GM18861 (cell line): ENCODE measurements at regions not wholly inside any gene's neighbourhood (a gene's known extent, or its start where the extent isn't known, plus 50 kb on each side); places are given as distances from the start of the nearest gene placed in this dataset.
"Not testable (repeated sequence)": the region's sequence is repeated elsewhere in the genome, so short reads cannot be mapped to it uniquely, and the experiment has no call there.

Experiments used
- ATAC-seq: cut with Tn5 transposase; IDR thresholded peaks from one replicate; pipeline ENCODE4 v1.9.1; 2021; ENCODE audit not compliant: unreplicated experiment

DNA sequence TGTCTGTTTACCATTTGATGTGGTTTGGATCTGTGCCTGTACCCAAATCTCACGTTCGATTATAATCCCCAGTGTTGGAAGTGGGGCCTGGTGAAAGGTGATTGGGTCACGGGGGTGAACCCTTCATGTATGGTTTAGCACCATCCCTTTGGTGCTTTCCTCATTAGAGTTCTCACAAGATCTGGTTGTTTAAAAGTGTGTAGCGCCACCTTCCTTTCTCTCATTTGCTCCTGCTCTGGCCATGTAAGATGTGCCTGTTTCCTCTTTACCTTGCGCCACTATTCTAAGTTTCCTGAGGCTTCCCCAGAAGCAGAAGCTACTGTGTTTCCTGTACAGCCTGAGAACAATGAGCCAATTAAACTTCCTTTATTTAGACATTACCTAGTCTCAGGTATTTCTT lies 610.7 kb upstream of the ADGRL3 start:
- ATAC-seq: no peak

DNA sequence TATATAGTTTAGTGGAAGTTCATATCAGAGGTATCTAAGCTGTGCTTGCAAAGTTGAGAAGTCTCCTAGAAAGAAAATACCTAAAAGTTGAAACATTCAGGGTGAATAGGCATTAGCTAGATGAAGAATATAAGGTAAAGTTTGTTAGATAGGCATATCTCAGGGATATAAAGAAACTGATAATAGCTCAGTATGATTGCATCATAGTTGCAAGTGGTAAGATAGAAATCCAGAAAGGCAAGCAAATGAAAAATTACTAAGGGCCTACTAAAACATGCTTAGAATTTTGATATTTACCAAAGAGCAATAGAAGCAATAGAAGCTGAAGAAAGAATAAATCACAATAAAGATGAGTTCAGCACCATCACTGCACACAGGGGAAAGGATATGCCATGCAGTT lies 610.0 kb upstream of the ADGRL3 start:
- no peak for ATAC-seq

DNA sequence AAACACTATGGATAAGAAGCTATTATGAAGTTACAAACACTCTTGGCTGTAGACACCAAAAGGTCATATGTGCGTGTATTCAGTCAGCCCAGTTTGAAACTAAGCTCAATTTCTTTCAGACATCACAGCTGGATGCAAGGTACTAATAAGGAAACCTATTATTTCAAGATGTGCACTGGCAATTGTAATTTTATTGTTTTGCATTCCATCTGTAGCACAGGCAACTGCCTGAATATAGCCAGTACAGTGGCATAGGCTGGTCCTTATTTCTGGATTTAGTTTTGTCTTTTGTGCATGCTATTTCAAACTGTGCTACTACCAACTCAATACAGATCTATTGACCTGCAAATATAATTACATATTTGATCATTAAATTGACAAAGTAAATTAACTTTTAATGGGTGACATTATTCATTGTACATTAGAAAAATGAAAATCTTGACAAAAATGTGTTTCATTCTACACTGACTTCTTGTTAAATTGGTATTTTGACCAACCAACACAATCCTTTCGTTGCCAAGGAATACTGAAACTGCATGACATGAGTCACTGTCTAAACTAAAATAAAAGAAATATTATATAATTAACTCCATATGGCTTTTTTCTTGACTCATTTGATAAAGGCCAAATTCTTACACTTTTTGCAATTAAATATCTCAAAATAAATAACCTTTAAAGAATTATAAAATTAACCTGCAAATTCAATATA lies 594.3 kb upstream of the ADGRL3 start:
- no peak for ATAC-seq

DNA sequence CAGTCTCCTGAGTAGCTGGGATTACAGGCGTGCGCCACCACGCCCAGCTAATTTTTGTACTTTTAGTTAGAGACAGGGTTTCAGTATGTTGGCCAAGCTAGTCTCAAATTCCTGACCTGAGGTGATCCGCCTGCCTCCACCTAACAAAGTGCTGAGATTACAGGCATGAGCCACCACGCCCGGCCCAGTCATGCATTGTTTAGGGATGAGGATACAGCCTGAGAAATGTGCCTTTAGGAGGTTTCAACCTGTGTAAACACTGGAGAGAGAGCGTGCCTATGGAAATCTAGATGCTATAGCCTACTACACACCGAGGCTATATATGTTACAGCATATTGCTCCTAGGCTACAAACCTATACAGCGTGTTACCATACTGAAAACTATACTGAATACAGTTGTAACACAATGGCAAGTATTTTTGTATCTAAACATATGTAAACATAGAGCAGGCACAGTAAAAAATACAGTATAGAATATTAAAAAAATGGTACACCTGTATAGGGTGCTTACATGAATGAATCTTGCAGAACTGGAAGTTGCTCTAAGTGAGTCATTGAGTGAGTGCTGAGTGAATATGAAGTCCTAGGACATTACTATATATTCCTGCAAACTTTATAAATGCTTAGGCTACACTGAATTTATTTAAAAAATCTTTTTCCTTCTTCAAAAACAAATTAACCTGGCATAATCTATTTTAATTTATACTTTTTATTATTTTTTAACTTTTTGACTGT lies 588.2 kb upstream of the ADGRL3 start:
- no peak for ATAC-seq

DNA sequence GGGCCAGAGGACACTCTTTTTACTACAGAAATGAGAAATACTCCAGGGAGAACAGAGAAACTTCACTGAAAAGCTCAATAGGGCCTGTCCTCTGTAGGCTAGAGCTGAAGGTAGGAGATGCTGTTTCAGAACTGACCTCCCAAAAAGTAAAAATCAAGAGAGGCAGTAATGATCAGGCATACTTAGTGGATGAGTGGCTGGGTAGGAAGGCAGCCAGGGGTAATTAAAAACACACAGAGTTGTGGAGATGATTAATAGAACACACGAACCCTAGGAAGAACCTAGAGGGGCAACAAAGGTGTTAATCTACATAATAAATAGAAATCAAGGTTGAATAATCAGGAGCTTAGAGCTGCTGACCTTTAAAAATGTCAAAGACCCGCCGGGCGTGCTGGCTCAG lies 582.4 kb upstream of the ADGRL3 start:
- no peak for ATAC-seq

DNA sequence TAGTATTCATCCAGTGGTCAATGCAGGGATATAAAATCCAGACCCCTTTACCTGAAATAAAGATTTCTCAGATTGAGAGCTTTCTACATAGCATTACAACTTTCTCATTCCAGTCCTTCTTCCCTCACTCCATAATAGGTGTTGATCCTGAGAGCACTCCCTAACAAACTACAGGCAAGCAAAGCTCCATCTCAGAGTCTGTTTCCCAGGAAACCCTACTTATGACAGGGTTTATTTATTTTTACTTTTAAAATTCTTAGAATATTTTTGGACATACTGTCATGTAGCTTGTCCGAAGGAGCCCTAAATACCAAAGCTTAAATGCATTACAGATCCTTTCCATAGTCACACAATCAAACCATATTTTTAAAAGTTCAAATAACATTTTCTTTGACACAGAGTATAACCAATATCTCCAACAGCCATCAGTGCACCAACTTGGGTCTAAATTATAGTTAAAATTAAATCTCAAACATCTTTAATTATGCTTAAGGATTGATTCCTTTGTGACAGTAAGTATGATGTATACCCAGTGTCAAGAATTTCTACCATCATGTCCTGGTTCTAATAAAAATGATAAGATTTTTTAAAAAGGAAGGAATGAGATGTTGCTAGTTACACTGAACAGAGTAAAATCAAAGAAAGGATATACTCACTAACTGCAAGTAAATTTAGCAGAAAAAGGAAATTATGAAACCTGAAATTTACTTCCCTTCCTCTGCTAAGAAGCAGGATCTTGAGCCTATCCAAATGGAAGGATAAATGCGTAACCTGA lies 580.4 kb upstream of the ADGRL3 start:
- no peak for ATAC-seq

DNA sequence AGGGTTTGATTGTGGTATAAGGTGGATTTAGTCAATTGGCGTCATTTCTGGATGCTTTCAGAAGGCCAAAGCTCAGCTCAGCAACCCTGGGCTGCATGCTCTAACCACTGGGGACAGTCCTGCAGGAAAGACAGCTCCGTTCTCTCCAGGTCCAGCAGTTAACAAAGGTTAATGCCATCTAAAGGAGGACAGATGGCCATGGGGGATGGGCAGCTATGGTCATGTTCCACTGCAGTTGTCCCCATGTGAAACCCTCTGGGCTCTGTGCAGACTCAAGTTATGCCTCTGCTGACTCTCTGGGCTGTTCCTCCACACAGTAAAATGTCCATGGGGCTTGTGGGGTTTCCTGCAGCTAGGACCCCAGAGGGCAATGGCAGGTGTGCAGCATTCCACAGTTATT lies 562.1 kb upstream of the ADGRL3 start:
- ATAC-seq: no peak

DNA sequence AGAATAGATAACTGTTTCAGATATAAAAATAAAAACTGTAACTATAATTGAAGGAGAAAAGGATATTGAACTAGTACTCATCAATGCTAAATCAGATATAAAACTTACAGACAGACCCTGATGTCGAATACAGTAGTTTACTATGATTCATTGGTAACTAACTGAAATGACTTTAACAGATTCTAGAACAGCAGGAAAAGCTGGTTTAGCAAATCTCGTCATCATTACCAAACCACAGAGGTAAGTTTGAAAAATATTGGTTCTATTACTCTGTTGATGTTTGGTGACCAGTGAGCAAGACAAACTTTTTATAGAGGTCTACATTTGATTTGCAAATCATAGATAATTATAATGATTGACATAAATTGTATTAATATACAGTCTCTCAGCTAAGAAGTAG lies 551.4 kb upstream of the ADGRL3 start:
- no peak for ATAC-seq

DNA sequence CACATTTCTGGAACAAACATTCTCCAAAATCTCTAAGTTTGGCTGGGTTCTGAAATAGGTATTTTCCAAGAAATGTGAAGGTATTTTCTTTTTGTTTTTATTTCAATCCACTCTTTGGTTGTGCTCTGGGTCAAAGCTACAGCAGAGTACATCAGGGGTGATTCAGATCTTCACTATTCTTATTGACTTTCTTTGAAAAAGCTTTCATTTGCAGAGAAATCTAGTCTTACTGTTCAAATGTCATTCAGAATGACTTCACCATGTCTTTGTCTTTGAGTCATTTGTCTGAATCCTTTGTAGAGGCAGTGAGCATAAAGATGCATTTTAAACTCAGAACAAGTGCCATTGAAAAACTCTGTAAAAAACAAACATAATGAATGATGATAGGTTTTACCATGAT lies 547.2 kb upstream of the ADGRL3 start:
- ATAC-seq: no peak

DNA sequence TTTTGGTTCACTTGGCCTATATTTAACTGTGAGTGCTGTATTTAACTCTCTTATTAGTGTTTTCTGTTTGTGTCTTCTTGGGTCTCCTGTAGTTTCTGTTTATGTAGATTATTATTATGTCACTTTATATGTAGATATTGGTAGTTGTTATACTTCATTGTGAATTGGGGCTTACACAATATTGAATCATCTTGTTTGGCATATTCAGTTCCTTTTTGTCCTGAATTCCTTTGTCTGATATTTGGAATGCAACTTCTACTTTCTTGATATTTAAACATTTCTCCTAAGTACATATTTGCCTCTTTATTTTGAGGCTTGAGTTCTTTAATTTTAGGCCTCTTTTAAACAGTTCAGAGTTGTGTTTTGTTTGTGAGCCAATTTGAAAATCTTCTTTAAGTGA lies 544.8 kb upstream of the ADGRL3 start:
- no peak for ATAC-seq

DNA sequence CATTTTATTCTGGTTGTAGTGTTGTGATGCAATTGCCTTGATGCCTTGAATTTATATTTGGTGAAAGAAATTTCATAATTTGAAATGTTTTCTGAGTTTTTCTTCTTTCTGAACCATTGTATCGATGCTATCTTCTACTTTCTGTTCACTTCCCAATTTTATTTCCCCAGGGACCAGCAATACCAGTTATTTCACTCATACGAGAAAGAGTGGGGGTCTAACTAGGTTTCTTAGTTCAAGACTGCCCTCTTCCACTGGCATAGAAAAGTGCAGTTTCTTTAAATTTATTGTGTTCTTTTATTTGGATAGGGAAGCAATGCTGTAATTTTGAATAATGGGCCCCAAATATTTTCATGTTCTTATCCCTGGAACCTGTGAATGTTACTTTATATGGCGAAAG lies 544.0 kb upstream of the ADGRL3 start:
- no peak for ATAC-seq

DNA sequence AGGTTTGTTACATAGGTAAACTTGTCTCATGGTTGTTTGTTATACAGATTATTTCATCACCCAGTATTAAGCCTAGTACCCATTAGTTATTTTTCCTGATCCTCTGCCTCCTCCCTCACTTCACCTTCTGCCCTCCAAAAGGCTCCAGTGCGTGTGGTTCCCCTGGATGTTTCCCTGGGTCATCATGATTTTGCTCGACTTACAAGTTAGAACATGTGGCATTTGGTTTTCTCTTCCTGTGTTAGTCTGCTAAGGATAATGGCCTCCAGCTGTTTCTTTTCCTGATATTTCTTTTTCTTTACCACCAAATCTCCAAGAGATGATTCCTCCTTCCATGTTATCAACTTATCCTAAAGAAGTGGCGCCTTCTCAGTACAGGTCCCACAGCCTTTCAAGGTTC lies 543.1 kb upstream of the ADGRL3 start:
- no peak for ATAC-seq

DNA sequence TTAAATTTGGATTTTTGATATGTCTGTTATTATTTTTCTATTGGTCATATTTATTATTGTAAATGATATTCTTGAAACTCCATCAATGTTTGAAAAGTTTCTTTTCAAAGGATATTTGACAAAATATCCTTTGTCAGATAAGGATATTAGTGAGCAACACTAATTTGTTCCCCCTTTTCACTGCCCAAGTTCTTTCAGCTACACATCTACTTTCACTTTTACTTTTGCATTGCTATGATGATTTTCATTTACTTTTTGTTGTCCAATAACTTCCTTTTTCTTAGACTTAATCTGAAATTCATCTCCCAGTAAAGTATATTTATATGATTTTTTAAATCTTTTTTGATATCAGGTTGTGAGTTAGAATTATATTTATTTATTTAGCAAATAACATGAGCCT lies 542.3 kb upstream of the ADGRL3 start:
- no peak for ATAC-seq

DNA sequence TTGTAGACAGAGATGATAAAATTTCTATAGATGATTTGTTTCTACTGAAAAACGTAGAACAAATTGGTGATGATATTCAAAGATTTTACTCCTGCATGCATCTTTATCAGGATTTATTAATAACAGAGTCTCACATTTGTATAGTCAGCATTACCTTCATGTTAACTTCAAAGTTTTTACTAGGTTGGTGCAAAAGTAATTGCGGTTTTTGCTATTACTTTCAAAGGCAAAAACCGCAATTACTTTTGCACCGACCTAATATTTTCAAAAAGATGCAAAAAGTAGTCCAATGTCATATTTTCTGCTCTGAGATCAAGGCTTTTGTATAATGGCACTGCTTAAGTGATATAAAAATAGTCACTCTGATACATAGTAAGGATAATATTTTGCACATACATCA lies 536.4 kb upstream of the ADGRL3 start:
- ATAC-seq: no peak

DNA sequence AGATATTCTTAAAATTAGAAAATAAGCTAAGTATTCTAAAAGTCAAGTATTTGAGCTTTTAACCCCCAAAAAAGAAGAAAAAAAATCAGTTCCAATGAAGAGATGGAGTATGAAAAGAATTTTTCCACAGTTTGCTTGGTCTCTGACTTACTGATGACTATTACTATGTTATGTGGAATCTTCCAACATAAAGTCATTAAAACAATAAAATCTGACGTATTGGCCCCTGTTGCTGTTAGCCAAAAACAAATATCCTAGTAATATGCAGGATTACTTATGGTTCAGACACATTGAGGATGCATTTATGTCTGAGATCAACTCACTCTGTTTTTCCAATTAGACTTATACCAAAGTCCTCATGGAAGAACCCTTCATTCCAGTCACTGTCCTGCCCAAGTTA lies 517.2 kb upstream of the ADGRL3 start:
- no peak for ATAC-seq

DNA sequence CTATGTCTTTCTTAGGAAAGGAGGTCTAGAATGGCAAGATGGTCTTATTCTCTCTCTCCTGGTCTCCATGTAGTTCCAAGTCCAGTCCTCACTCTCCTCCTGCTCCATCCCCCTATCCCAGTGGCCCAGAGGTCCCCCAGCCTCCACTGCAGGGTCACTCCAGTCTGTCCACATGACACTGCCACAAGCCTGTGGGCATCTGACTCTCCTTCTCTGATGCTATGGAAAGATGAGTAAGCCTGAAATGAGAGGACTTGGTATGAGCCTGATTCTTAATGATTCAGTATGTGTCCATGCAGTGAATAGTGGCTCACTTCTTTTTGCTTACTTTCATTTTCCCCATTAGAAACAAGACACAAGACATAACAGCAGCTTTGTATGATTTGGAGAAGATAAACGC lies 516.8 kb upstream of the ADGRL3 start:
- no peak for ATAC-seq

DNA sequence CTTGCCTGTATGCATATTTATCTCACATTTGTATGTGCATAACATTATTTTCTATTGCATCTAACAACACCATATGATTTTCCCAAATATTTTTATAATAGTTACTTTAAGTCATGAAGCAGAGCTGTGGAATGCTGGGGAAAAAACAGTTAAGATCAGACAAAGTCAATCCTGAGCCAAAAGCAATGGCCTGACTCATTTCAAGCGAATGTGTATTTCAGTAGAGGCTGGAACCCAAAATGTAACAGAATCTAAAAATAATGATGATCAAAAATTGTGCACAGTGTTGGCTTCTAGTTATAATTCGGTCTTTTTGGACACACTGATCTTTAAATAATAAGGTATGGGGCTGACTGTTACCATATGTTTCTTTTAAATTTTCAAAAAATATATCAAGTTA lies 516.2 kb upstream of the ADGRL3 start:
- no peak for ATAC-seq

DNA sequence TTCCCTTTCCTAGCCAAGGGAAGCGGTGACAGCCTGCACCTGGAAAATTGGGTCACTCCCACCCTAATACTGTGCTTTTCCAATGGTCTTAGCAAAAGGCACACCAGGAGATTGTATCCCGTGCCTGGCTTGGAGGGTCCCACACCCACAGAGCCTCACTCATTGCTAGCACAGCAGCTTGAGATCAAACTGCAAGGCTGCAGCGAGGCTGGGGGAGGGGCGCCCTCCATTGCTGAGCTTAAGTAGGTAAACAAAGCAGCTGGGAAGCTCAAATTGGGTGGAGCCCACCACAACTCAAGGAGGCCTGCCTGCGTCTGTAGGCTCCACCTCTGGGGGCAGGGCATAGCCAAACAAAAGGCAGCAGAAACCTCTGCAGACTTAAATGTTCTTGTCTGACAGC lies 504.1 kb upstream of the ADGRL3 start:
- not testable (repeated sequence) for ATAC-seq

DNA sequence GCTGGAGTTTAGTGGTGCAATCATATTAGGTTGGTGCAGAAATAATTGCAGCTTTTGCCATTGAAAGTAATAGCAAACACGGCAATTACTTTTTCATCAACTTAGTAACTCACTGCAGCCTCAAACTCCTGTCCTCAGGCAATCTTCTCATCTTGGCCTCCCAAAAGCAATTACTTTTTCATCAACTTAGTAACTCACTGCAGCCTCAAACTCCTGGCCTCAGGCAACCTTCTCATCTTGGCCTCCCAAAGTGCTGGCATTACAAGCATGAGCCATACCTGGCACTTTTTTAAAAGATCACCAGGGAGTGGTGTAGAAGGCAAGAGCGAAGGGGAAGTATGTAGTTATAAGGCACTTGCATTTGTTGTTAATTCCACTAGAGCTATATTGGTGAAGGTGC lies 491.1 kb upstream of the ADGRL3 start:
- ATAC-seq: no peak

DNA sequence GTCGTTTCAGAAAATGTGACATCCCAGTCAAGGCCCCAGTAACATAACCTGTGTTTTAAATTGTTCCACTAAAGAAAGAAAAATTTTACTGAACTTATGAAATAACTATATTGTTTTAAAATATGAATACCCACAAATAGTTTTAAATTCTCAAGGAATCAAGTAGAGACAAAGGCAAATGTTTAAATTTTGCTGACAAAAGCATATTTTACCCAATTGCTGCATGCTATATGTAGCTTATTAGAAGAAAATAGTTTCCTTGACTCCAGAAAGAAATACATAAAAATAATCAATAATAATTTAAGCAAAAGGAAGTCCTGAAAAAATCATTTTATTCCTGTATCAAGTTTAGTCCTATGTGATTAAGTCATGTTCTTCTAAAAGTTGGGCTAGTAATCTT lies 481.3 kb upstream of the ADGRL3 start:
- ATAC-seq: no peak

DNA sequence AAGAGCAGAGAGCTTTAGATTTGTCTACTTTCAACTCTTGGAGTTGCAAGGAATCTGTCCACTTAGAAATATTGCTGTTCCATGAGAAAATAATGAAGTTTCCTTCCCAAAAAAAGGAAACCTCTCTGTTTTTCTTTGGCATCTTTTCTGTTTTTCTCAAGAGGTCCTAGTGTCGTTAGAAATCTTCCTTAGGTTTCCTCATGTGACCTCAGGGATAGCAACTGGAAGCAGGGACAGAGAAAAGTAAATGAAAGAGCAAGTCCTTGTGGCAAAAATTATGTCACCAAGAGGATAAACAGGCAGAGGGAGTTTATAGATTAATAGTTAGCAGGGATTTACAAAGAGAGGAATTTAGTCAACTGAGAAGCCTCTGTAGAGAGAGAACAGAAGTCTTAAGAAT lies 478.4 kb upstream of the ADGRL3 start:
- ATAC-seq: no peak

DNA sequence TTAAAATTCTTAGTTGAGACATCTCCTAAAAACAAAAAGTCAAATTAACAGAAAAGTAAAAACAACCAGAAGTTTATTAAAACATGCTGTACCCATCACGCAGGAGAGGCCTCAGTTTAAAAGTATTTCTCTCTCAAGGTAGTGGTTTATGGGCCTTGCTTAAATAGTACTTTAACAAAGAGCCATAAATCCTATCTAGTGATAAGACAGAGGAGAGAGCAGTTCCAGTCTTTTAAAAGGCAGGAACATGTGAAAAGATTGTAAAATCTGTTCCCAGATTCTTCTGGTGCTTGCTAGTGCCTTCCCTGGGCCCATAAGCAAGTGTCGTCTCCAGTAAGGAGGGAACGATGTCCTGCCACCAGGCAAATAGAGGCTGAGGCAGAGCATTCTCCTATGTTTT lies 476.3 kb upstream of the ADGRL3 start:
- no peak for ATAC-seq
